Right atrium auricular region (tissue), 2 donors: ENCODE measurements at regions not wholly inside any gene's neighbourhood (a gene's known extent, or its start where the extent isn't known, plus 50 kb on each side); places are given as distances from the start of the nearest gene placed in this dataset.

Experiments
- DNase-seq: peaks from one replicate; pipeline ENCODE4 v3.0.0-alpha.2; 2019; ENCODE audit warnings: low spot score
- H3K27ac ChIP-seq, 2 donors: fragments of 200-600 bp; sonication (generic); 1 replicate in 1 of 2; 2 replicates in 1 of 2; pipeline ENCODE4 v1.5.1; 2016 to 2019
- H3K27me3 ChIP-seq, 2 donors: fragments of 200-600 bp; sonication (generic); one replicate each; pipeline versions ENCODE4 v1.5.1 to v1.6.0; 2017 to 2019
- H3K36me3 ChIP-seq: fragments of 200-600 bp; sonication (generic); one replicate; pipeline ENCODE4 v1.5.1; 2016
- H3K4me1 ChIP-seq, 2 donors: fragments of 200-600 bp; sonication (generic); one replicate each; pipeline versions ENCODE4 v1.5.1 to v1.6.0; 2017 to 2019
- H3K4me3 ChIP-seq, 2 donors: fragments of 200-600 bp; sonication (generic); 1 replicate in 1 of 2; 2 replicates in 1 of 2; pipeline ENCODE4 v1.5.1; 2017 to 2019; ENCODE audit warnings: mild to moderate bottlenecking in 1 of 2, moderate library complexity in 1 of 2
- H3K9me3 ChIP-seq, 2 donors: fragments of 200-600 bp; sonication (generic); one replicate each; pipeline ENCODE4 v1.5.1; 2019
- CTCF ChIP-seq, 2 donors: fragments of 200-600 bp; sonication (generic); IDR thresholded peaks; one replicate each; pipeline ENCODE4 v1.5.1; 2019; ENCODE audit warnings: antibody characterized with exemption in 2 of 2

DNA sequence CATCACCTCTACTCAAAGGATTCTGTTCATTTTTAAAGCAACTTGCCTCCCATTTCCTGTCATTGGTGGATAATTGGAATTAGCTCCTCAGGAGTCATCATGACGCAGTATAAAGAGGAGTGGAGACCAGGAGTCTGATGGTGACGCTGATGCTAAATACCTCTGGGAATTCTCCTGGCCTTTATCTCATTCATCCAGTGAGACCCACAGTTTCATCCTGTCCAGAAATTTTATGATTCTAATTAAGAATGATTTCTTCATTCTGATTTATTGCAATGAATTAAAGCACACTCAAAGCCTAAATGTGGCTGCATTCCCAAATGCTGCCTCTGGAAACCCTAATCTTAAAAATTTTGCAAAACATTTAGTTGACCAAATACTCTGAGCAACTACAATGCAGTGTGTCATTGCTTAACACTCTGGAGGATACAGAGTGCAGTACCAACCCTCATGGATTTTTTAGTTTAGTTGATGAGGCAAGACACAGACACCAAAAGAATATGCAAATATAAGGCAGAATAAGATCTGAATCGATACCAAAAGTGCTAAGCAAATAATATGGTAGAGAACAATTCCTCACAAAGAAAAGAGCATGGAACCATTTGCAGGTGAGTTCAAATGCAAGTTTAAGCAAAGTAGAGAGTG, 236.2 kb downstream of the ETAA1 start:
- no peaks in the 10 kb centered on the region for H3K27me3 ChIP-seq
- no peaks in the 10 kb centered on the region for H3K9me3 ChIP-seq
- H3K4me3 ChIP-seq = no peak overlapping the region
- H3K4me1 ChIP-seq = no peaks in the 10 kb centered on the region
- no peak for TF ChIP-seq CTCF (IDR thresholded peaks at IDR 0.05)
- no peak overlapping the region for H3K27ac ChIP-seq
- no peaks in the 10 kb centered on the region for H3K36me3 ChIP-seq
- no peak for DNase-seq

- no peaks in the 10 kb centered on the region for H3K27me3 ChIP-seq
- no peaks in the 10 kb centered on the region for H3K36me3 ChIP-seq
- no peaks in the 10 kb centered on the region for H3K4me1 ChIP-seq
- no peak overlapping the region for H3K4me3 ChIP-seq
- no peaks in the 10 kb centered on the region for H3K9me3 ChIP-seq
- DNase-seq = no peak
- TF ChIP-seq CTCF (IDR thresholded peaks at IDR 0.05) = no peak
- H3K27ac ChIP-seq = no peak overlapping the region
Measured at GRCh38 chr2:67638146-67638545, 241.0 kb downstream of the ETAA1 start.

DNA sequence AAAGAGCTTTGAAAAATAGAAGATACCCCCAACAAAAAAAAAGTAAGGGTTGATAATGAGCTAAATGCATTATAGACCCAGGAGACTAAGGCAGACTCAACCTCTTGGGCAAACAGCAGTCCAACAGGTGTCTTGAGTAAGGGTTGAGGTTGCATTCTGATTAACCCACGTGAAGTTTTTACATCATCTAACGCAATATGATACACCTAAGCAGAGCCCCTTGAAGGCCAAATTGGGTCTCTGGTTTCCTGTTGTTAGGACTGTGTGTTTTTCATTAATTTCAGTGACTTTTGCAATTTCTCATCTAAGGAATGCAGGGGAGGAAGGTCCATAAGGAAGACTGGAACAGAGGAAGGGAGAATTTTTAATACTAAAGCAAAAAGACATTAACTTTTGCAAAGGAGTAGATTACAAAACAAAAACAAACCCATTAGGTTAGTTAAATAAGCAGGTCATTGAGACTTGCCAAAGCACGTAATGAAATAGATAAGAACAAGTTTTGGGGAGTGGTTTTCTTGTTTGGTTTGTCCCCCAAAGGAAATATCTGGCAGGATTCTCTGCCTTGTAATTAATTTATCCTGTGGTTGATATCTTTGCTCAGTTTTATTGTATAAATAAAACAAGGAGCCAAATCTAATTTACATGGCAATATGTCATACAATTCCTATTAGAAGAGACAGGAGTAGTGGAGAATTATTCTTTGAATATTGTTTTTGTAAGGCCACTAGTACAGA, 244.3 kb downstream of the ETAA1 start:
- H3K36me3 ChIP-seq = no peaks in the 10 kb centered on the region
- H3K27ac ChIP-seq = no peak overlapping the region
- TF ChIP-seq CTCF (IDR thresholded peaks at IDR 0.05) = no peak
- H3K4me1 ChIP-seq = peaks cover 0 to 16% of the 10 kb centered on the region in 2 donors
- no peaks in the 10 kb centered on the region for H3K27me3 ChIP-seq
- H3K9me3 ChIP-seq = no peaks in the 10 kb centered on the region
- H3K4me3 ChIP-seq = no peak overlapping the region
- no peak for DNase-seq

GRCh38 chr2:67642046-67642382, 244.9 kb downstream of the ETAA1 start:
- H3K4me3 ChIP-seq = no peak overlapping the region
- peaks cover 0 to 18% of the 10 kb centered on the region in 2 donors for H3K4me1 ChIP-seq

GRCh38 chr2:67642961-67643360, 245.8 kb downstream of the ETAA1 start:
- H3K9me3 ChIP-seq = peaks cover 0 to 6% of the 10 kb centered on the region in 2 donors
- TF ChIP-seq CTCF (IDR thresholded peaks at IDR 0.05) = no peak
- peaks cover 0 to 18% of the 10 kb centered on the region in 2 donors for H3K4me1 ChIP-seq
- H3K27ac ChIP-seq = no peak overlapping the region
- H3K4me3 ChIP-seq = no peak overlapping the region
- DNase-seq = no peak
- no peaks in the 10 kb centered on the region for H3K36me3 ChIP-seq
- no peaks in the 10 kb centered on the region for H3K27me3 ChIP-seq

More at GRCh38 chr2:67642046-67642382, 244.9 kb downstream of the ETAA1 start:
- no peak for DNase-seq
- Histone ChIP-seq H3K27me3 (no peaks in the 10 kb centered on the region), H3K9me3 (peaks cover 0 to 4% of the 10 kb centered on the region in 2 donors), H3K36me3 (no peaks in the 10 kb centered on the region), H3K27ac (no peak overlapping the region)
- no peak for TF ChIP-seq CTCF (IDR thresholded peaks at IDR 0.05)
